Liver (tissue), 7 donors: ENCODE measurements at regions not wholly inside any gene's neighbourhood (a gene's known extent, or its start where the extent isn't known, plus 50 kb on each side); places are given as distances from the start of the nearest gene placed in this dataset.

Source experiments
- DNase-seq: peaks from one replicate; pipeline ENCODE4 v3.0.0-alpha.2; 2017; ENCODE audit warnings: low spot score
- H3K27ac ChIP-seq, 2 donors: one replicate each; pipeline ENCODE4 v1.7.0; 2013; ENCODE audit warnings: inconsistent platforms in 2 of 2, low read length in 2 of 2, control low read depth in 1 of 2, low read depth in 1 of 2, mild to moderate bottlenecking in 1 of 2
- H3K27me3 ChIP-seq, 4 donors: one replicate each; pipeline versions ENCODE4 v1.6.1 to v1.7.0; 2013; ENCODE audit warnings: low read length in 3 of 4, inconsistent platforms in 1 of 4, mild to moderate bottlenecking in 1 of 4, moderate library complexity in 1 of 4; ENCODE audit not compliant: control insufficient read depth in 4 of 4, insufficient read depth in 4 of 4
- H3K36me3 ChIP-seq, 4 donors: one replicate each; pipeline versions ENCODE4 v1.6.1 to v1.7.0; 2013; ENCODE audit warnings: low read length in 3 of 4, mild to moderate bottlenecking in 3 of 4, low read depth in 1 of 4, moderate library complexity in 1 of 4; ENCODE audit not compliant: control insufficient read depth in 4 of 4, insufficient read depth in 3 of 4
- H3K4me1 ChIP-seq, 4 donors: one replicate each; pipeline versions ENCODE4 v1.6.1 to v1.7.0; 2013; ENCODE audit warnings: low read length in 3 of 4, mild to moderate bottlenecking in 3 of 4, moderate library complexity in 1 of 4; ENCODE audit not compliant: control insufficient read depth in 4 of 4, insufficient read depth in 4 of 4
- H3K4me3 ChIP-seq, 3 donors: one replicate each; pipeline versions ENCODE4 v1.6.1 to v1.7.0; 2013; ENCODE audit warnings: low read length in 3 of 3, control low read depth in 1 of 3, low read depth in 1 of 3, mild to moderate bottlenecking in 1 of 3
- H3K9ac ChIP-seq, 2 donors: one replicate each; pipeline ENCODE4 v1.7.0; 2013; ENCODE audit warnings: low read length in 2 of 2, mild to moderate bottlenecking in 2 of 2, moderate library complexity in 2 of 2, control low read depth in 1 of 2, low read depth in 1 of 2
- H3K9me3 ChIP-seq, 4 donors: one replicate each; pipeline versions ENCODE4 v1.6.1 to v1.7.0; 2013; ENCODE audit warnings: low read length in 3 of 4; ENCODE audit not compliant: control insufficient read depth in 4 of 4
- ATF3 ChIP-seq: IDR thresholded peaks from 2 replicates; pipeline ENCODE4 v1.6.1; 2016; ENCODE audit warnings: antibody characterized with exemption
- EGR1 ChIP-seq, 2 donors: IDR thresholded peaks; 2 replicates each; pipeline ENCODE4 v1.6.1; 2016 to 2018; ENCODE audit warnings: antibody characterized with exemption in 2 of 2, low read depth in 2 of 2
- FOXA1 ChIP-seq: IDR thresholded peaks from 2 replicates; pipeline ENCODE4 v1.6.1; 2016; ENCODE audit warnings: antibody characterized with exemption
- FOXA2 ChIP-seq: IDR thresholded peaks from 2 replicates; pipeline ENCODE4 v1.6.1; 2016; ENCODE audit warnings: antibody characterized with exemption
- GABPA ChIP-seq, 2 donors: IDR thresholded peaks in 1 of 2; conservative IDR thresholded peaks in 1 of 2; 2 replicates each; pipeline ENCODE4 v1.6.1; 2016; ENCODE audit warnings: antibody characterized with exemption in 2 of 2, mild to moderate bottlenecking in 1 of 2, moderate library complexity in 1 of 2
- HNF4A ChIP-seq, 2 donors: conservative IDR thresholded peaks; 2 replicates each; pipeline ENCODE4 v1.6.1; 2016; ENCODE audit warnings: antibody characterized with exemption in 2 of 2, mild to moderate bottlenecking in 2 of 2
- HNF4G ChIP-seq: IDR thresholded peaks from 2 replicates; pipeline ENCODE4 v1.6.1; 2016; ENCODE audit warnings: antibody characterized with exemption
- RAD21 ChIP-seq, 2 donors: IDR thresholded peaks; 2 replicates each; pipeline ENCODE4 v1.6.1; 2016; ENCODE audit warnings: antibody characterized with exemption in 2 of 2, mild to moderate bottlenecking in 2 of 2
- REST ChIP-seq: IDR thresholded peaks from 2 replicates; pipeline ENCODE4 v1.6.1; 2016; ENCODE audit warnings: antibody characterized with exemption, mild to moderate bottlenecking
- RXRA ChIP-seq, 2 donors: IDR thresholded peaks; 2 replicates each; pipeline ENCODE4 v1.6.1; 2017 to 2018; ENCODE audit warnings: antibody characterized with exemption in 2 of 2, mild to moderate bottlenecking in 1 of 2
- SP1 ChIP-seq: IDR thresholded peaks from 2 replicates; pipeline ENCODE4 v1.6.1; 2018; ENCODE audit warnings: antibody characterized with exemption, mild to moderate bottlenecking
- TAF1 ChIP-seq: conservative IDR thresholded peaks from 2 replicates; pipeline ENCODE4 v1.6.1; 2016; ENCODE audit warnings: antibody characterized with exemption, mild to moderate bottlenecking
- YY1 ChIP-seq: IDR thresholded peaks from 2 replicates; pipeline ENCODE4 v1.6.1; 2016; ENCODE audit warnings: antibody characterized with exemption, mild to moderate bottlenecking
- WGBS: extraction: QIAGEN DNeasy Blood & Tissue Kit; methylation state at CpG from one replicate; pipeline ENCODE4 v1.1.7; 2013; 5-methylcytosine and 5-hydroxymethylcytosine counted together
- TF ChIP-seq, protein P1 (sequence below): IDR thresholded peaks from 2 replicates; pipeline ENCODE4 v1.6.1; 2016; ENCODE audit warnings: antibody characterized with exemption
- TF ChIP-seq, protein P2 (sequence below): IDR thresholded peaks from 2 replicates; pipeline ENCODE4 v1.6.1; 2016; ENCODE audit warnings: antibody characterized with exemption
- donor health status: healthy.
- donor health status: healthy.
- donor health status: healthy.
- donor health status: healthy.

DNA sequence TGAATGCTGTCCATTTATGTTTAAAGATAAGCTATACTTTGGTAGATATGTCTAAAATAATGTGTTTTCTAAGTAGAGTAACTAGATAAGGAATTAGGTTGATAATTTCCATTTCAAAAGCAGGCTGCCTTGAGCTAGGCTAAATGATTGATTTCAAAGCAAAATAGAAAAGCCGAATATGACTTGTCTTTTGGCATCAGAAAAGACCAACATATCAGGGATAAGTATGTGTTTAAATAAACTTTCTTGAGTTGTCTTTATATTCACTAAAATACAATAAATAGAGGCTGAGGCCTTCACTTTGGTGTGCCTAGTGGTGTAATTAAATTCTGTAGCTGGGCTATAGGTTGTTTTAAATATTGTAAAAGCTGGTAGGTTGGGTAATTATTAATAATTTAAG lies 569.0 kb downstream of the TAF11L14 start:
- H3K36me3 ChIP-seq, result no peaks in the 10 kb centered on the region
- H3K4me3 ChIP-seq, result no peak overlapping the region
- peaks cover 0 to 4% (median 0%) of the 10 kb centered on the region in 4 donors for H3K9me3 ChIP-seq
- 79% methylated on average over 1 of the region's 1 CpG for WGBS
- no peak for TF ChIP-seq GABPA (IDR thresholded peaks at IDR 0.05 in 1 of 2, conservative IDR thresholded peaks at IDR 0.05 in 1 of 2)
- TF ChIP-seq HNF4A (conservative IDR thresholded peaks at IDR 0.05), result no peak
- TF ChIP-seq ATF3, result no peak
- no peak for TF ChIP-seq SP1
- no peak for TF ChIP-seq YY1
- no peak for TF ChIP-seq REST
- TF ChIP-seq RXRA (IDR thresholded peaks at IDR 0.05), result no peak
- TF ChIP-seq FOXA1, result no peak
- TF ChIP-seq RAD21 (IDR thresholded peaks at IDR 0.05), result no peak
- TF ChIP-seq, protein P1, sequence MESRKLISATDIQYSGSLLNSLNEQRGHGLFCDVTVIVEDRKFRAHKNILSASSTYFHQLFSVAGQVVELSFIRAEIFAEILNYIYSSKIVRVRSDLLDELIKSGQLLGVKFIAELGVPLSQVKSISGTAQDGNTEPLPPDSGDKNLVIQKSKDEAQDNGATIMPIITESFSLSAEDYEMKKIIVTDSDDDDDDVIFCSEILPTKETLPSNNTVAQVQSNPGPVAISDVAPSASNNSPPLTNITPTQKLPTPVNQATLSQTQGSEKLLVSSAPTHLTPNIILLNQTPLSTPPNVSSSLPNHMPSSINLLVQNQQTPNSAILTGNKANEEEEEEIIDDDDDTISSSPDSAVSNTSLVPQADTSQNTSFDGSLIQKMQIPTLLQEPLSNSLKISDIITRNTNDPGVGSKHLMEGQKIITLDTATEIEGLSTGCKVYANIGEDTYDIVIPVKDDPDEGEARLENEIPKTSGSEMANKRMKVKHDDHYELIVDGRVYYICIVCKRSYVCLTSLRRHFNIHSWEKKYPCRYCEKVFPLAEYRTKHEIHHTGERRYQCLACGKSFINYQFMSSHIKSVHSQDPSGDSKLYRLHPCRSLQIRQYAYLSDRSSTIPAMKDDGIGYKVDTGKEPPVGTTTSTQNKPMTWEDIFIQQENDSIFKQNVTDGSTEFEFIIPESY, result no peak
- TF ChIP-seq TAF1, result no peak
- no peak for TF ChIP-seq FOXA2
- no peak for TF ChIP-seq HNF4G
- peaks cover 2 to 5% (median 3%) of the 10 kb centered on the region in 4 donors for H3K4me1 ChIP-seq
- no peaks in the 10 kb centered on the region for H3K27me3 ChIP-seq
- no peak for DNase-seq
- no peak overlapping the region for H3K27ac ChIP-seq
- H3K9ac ChIP-seq, result no peak overlapping the region

DNA sequence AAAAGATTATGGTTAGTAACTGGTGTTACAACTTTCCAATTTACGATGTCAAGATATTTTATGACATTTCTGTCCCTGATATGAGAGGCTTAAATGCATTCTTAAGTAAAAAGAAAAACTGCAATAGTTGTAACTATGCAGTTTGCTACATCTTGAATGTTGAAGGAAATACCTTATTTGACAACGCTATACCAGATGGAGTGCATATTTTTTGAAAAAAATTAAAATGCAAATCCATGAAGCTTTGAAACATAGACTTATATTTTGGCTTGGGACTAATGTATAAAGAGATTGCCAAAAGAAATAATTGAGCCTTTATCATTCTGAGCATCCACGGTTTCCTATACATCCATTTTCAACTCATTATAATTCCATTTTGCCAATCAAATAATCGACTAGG lies 579.4 kb downstream of the TAF11L14 start:
- no peaks in the 10 kb centered on the region for H3K27me3 ChIP-seq
- H3K4me1 ChIP-seq, result no peaks in the 10 kb centered on the region
- no peak overlapping the region for H3K9ac ChIP-seq
- WGBS, result 82% methylated on average over 4 of the region's 4 CpGs
- H3K27ac ChIP-seq, result no peak overlapping the region
- no peaks in the 10 kb centered on the region for H3K36me3 ChIP-seq
- H3K4me3 ChIP-seq, result no peak overlapping the region
- H3K9me3 ChIP-seq, result no peaks in the 10 kb centered on the region
- DNase-seq, result no peak
- TF ChIP-seq FOXA2 (no peak), TAF1 (no peak), HNF4G (no peak), GABPA (IDR thresholded peaks at IDR 0.05 in 1 of 2, conservative IDR thresholded peaks at IDR 0.05 in 1 of 2) (no peak), EGR1 (IDR thresholded peaks at IDR 0.05; ENCODE audit: low read depth in 2 of 2) (no peak), FOXA1 (no peak), YY1 (no peak)
- TF ChIP-seq, protein P2, sequence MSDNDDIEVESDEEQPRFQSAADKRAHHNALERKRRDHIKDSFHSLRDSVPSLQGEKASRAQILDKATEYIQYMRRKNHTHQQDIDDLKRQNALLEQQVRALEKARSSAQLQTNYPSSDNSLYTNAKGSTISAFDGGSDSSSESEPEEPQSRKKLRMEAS, result no peak
